Lower leg skin (tissue), 4 donors: ENCODE measurements at regions not wholly inside any gene's neighbourhood (a gene's known extent, or its start where the extent isn't known, plus 50 kb on each side); places are given as distances from the start of the nearest gene placed in this dataset.
"Not testable (repeated sequence)": the region's sequence is repeated elsewhere in the genome, so short reads cannot be mapped to it uniquely, and the experiment has no call there.

Source experiments
- DNase-seq, 2 donors: peaks; one replicate each; pipeline ENCODE4 v3.0.0-alpha.2; 2019; ENCODE audit warnings: low spot score in 2 of 2
- H3K4me3 ChIP-seq: fragments of 200-600 bp; sonication (generic); 2 replicates; pipeline ENCODE4 v1.5.1; 2017; ENCODE audit warnings: mild to moderate bottlenecking, low read depth; ENCODE audit not compliant: poor library complexity, severe bottlenecking
- POLR2A ChIP-seq, 2 donors: fragments of 450-650 bp; IDR thresholded peaks; one replicate each; pipeline ENCODE4 v1.6.1; 2016 to 2017; ENCODE audit warnings: antibody characterized with exemption in 2 of 2, mild to moderate bottlenecking in 1 of 2, moderate library complexity in 1 of 2
- WGBS, 2 donors: methylation state at CpG; one replicate each; pipeline ENCODE4 v1.1.5; 2018; 5-methylcytosine and 5-hydroxymethylcytosine counted together
- intact Hi-C: fragments of 100-400 bp; cut with DNase I; formaldehyde crosslinking; loops from one replicate; pipeline ENCODE4 v1.15.0; 2023; ENCODE audit warnings: low total_unique reads
- TF ChIP-seq, protein P1 (sequence below), 3 donors: fragments of 450-650 bp; IDR thresholded peaks; one replicate each; pipeline ENCODE4 v1.5.1; 2016; ENCODE audit warnings: antibody characterized with exemption in 3 of 3, mild to moderate bottlenecking in 3 of 3, moderate library complexity in 2 of 3

GRCh38 chr6:156590482-156590881 is 186.7 kb upstream of the ARID1B start:
- DNase-seq: no peak

GRCh38 chr6:156589281-156589680 is 187.9 kb upstream of the ARID1B start:
- no peak overlapping the region for H3K4me3 ChIP-seq
- intact Hi-C loops: no loop called here
- TF ChIP-seq, protein P1, sequence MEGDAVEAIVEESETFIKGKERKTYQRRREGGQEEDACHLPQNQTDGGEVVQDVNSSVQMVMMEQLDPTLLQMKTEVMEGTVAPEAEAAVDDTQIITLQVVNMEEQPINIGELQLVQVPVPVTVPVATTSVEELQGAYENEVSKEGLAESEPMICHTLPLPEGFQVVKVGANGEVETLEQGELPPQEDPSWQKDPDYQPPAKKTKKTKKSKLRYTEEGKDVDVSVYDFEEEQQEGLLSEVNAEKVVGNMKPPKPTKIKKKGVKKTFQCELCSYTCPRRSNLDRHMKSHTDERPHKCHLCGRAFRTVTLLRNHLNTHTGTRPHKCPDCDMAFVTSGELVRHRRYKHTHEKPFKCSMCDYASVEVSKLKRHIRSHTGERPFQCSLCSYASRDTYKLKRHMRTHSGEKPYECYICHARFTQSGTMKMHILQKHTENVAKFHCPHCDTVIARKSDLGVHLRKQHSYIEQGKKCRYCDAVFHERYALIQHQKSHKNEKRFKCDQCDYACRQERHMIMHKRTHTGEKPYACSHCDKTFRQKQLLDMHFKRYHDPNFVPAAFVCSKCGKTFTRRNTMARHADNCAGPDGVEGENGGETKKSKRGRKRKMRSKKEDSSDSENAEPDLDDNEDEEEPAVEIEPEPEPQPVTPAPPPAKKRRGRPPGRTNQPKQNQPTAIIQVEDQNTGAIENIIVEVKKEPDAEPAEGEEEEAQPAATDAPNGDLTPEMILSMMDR (IDR thresholded peaks at IDR 0.05): no peak
- TF ChIP-seq POLR2A (IDR thresholded peaks at IDR 0.05): no peak
- no peak for DNase-seq
- WGBS, 2 donors: 51 to 59% methylated on average over 1 of the region's 1 CpG

More at GRCh38 chr6:156590482-156590881, 186.7 kb upstream of the ARID1B start:
- intact Hi-C loops: no loop called here
- no peak overlapping the region for H3K4me3 ChIP-seq
- 94 to 95% methylated on average over 6 of the region's 6 CpGs for WGBS, 2 donors
- TF ChIP-seq POLR2A (IDR thresholded peaks at IDR 0.05): no peak
- TF ChIP-seq, protein P1 (IDR thresholded peaks at IDR 0.05): no peak

- 57 to 63% methylated on average over 3 of the region's 3 CpGs for WGBS, 2 donors
- intact Hi-C loops: no loop called here
- no peak overlapping the region for H3K4me3 ChIP-seq
- TF ChIP-seq, protein P1 (IDR thresholded peaks at IDR 0.05): no peak
- no peak for TF ChIP-seq POLR2A (IDR thresholded peaks at IDR 0.05)
- no peak for DNase-seq
Measured at GRCh38 chr6:156587751-156588301, 189.4 kb upstream of the ARID1B start.

DNA sequence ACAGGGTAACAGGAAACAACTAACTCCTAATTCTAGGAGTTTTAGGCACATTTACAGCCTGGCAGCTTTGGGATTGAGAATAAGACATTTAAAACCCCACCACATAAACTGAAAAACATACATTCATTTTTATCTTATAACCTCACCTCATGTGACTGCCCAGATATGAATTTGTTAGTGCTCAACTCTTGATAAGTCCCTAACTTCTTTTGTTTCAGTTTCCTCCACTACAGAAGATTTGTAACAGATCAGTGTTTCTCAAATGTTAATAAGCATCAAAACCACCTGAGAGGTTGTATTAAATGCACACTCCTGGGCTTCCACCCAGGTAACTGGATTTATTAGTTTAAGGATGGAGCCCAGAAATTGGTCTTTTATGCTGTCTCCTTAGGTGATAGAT is 190.1 kb upstream of the ARID1B start:
- no peak for TF ChIP-seq POLR2A (IDR thresholded peaks at IDR 0.05)
- TF ChIP-seq, protein P1 (IDR thresholded peaks at IDR 0.05): no peak
- no peak for DNase-seq
- intact Hi-C loops: no loop called here
- H3K4me3 ChIP-seq: no peak overlapping the region

DNA sequence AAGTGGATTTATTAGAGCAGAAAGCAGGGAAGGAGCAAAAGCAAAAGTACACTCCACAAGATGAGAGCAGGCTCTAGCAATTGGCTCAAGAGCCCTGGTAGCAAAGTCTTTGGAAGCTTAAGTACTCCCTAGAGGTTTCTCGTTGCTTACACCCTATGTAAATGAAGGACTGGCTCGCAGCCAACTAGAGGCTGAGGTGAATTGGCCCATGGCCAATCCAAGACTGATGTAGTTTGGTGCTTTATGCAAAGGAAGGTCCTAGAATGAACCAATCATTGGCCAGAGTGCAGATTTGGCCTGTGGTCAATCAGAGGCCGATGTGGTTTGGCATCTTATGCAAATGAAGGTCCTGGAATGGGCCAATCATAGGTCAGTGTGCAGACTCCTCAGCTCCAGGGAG is 191.3 kb upstream of the ARID1B start:
- TF ChIP-seq, protein P1 (IDR thresholded peaks at IDR 0.05): no peak
- no peak for TF ChIP-seq POLR2A (IDR thresholded peaks at IDR 0.05)
- H3K4me3 ChIP-seq: no peak overlapping the region
- DNase-seq: no peak
- intact Hi-C loops: no loop called here
- 63 to 67% methylated on average over 3 of the region's 3 CpGs for WGBS, 2 donors

DNA sequence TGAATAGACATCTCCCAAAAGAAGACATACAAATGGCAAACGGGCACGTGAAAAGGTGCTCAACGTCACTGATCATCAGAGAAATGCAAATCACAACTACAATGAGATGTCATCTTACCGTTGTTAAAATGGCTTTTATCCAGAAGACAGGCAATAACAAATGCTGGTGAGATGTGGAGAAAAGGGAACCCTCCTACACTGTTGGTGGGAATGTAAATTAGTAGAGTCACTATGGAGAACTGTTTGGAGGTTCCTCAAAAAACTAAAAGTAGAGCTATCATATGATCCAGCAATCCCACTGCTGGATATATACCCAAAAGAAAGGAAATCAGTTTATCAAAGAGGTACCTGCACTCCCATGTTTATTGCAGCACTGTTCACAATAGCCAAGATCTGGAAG is 193.1 kb upstream of the ARID1B start:
- H3K4me3 ChIP-seq, DNase-seq, intact Hi-C loops: not testable (repeated sequence)
- WGBS, 2 donors: 36 to 52% methylated on average over 4 of the region's 4 CpGs
